GM23338 (cell line): ENCODE measurements at regions not wholly inside any gene's neighbourhood (a gene's known extent, or its start where the extent isn't known, plus 50 kb on each side); places are given as distances from the start of the nearest gene placed in this dataset.

Source experiments
- ATAC-seq: fragments of 200-7000 bp; cut with Tn5 transposase; 3 replicates; pipeline ENCODE4 v1.9.1; 2020
- DNase-seq: peaks from one replicate; pipeline ENCODE4 v3.0.0-alpha.2; 2015; ENCODE audit warnings: low spot score
- H2AFZ ChIP-seq: fragments of 200-600 bp; sonication (generic); 2 replicates; pipeline ENCODE4 v1.8.0; 2016; ENCODE audit warnings: antibody characterized with exemption, mild to moderate bottlenecking, moderate library complexity
- H3F3A ChIP-seq: fragments of 200-600 bp; sonication (generic); replicated peaks from 2 replicates; pipeline ENCODE4 v1.8.0; 2017; ENCODE audit warnings: antibody characterized with exemption, mixed run types, low read depth
- H3K27ac ChIP-seq: fragments of 200-600 bp; sonication (generic); 2 replicates; pipeline ENCODE4 v1.6.1; 2016; ENCODE audit warnings: low read depth
- H3K27me3 ChIP-seq: fragments of 200-600 bp; sonication (generic); 2 replicates; pipeline ENCODE4 v1.8.0; 2016; ENCODE audit warnings: mild to moderate bottlenecking, mixed run types, moderate library complexity; ENCODE audit not compliant: insufficient read depth
- H3K36me3 ChIP-seq: fragments of 200-600 bp; sonication (generic); 2 replicates; pipeline ENCODE4 v1.8.0; 2016; ENCODE audit warnings: mild to moderate bottlenecking; ENCODE audit not compliant: insufficient read depth
- H3K4me1 ChIP-seq: fragments of 200-600 bp; sonication (generic); 2 replicates; pipeline ENCODE4 v1.8.0; 2016; ENCODE audit warnings: mild to moderate bottlenecking, moderate library complexity; ENCODE audit not compliant: insufficient read depth
- H3K4me2 ChIP-seq: fragments of 200-600 bp; sonication (generic); 2 replicates; pipeline ENCODE4 v1.7.1; 2017; ENCODE audit warnings: mixed run types
- H3K4me3 ChIP-seq: fragments of 200-600 bp; sonication (generic); 2 replicates; pipeline ENCODE4 v1.6.1; 2016; ENCODE audit warnings: mixed run types
- H3K79me2 ChIP-seq: fragments of 200-600 bp; sonication (generic); replicated peaks from 2 replicates; pipeline ENCODE4 v1.8.0; 2017; ENCODE audit warnings: mild to moderate bottlenecking; ENCODE audit not compliant: insufficient read depth
- H3K9me2 ChIP-seq: fragments of 200-600 bp; sonication (generic); 2 replicates; pipeline ENCODE4 v1.8.0; 2017; ENCODE audit not compliant: insufficient read depth
- H4K20me1 ChIP-seq: fragments of 200-600 bp; sonication (generic); replicated peaks from 2 replicates; pipeline ENCODE4 v1.8.0; 2017; ENCODE audit warnings: mild to moderate bottlenecking; ENCODE audit not compliant: insufficient read depth
- H3K27ac Mint-ChIP-seq: 2 replicates; pipeline ENCODE4 v1.8.0; 2020; ENCODE audit warnings: inconsistent platforms, mild to moderate bottlenecking, moderate library complexity, mixed read lengths
- H3K27me3 Mint-ChIP-seq: 3 replicates; pipeline ENCODE4 v1.8.0; 2022; ENCODE audit warnings: low read depth, mild to moderate bottlenecking, moderate library complexity, mixed read lengths, inconsistent platforms; ENCODE audit not compliant: insufficient read depth, poor library complexity
- H3K36me3 Mint-ChIP-seq: 3 replicates; pipeline ENCODE4 v1.8.0; 2021; ENCODE audit warnings: low read depth, mild to moderate bottlenecking, inconsistent platforms, moderate library complexity, mixed read lengths
- H3K4me1 Mint-ChIP-seq: 3 replicates; pipeline ENCODE4 v1.8.0; 2020; ENCODE audit warnings: mild to moderate bottlenecking, inconsistent platforms, mixed read lengths
- H3K4me3 Mint-ChIP-seq: 3 replicates; pipeline ENCODE4 v1.8.0; 2021; ENCODE audit warnings: moderate library complexity, mild to moderate bottlenecking, inconsistent platforms, mixed read lengths
- H3K9me3 Mint-ChIP-seq: 3 replicates; pipeline ENCODE4 v1.8.0; 2020; ENCODE audit warnings: moderate library complexity, mild to moderate bottlenecking, inconsistent platforms, mixed read lengths
- CREB1 ChIP-seq: fragments of 250-450 bp; sonication (Bioruptor Pico); IDR thresholded peaks from 2 replicates; pipeline ENCODE4 v1.5.0; 2020; ENCODE audit warnings: low read depth, mild to moderate bottlenecking, moderate library complexity
- ETS1 ChIP-seq: IDR thresholded peaks from 2 replicates; pipeline ENCODE4 v1.6.1; 2016; ENCODE audit warnings: antibody characterized with exemption
- EZH2 ChIP-seq: fragments of 200-600 bp; sonication (generic); IDR thresholded peaks from one replicate; pipeline ENCODE4 v1.8.0; 2017; ENCODE audit warnings: antibody characterized with exemption, mild to moderate bottlenecking, low read depth; ENCODE audit not compliant: unreplicated experiment
- EZH2phosphoT487 ChIP-seq: fragments of 200-600 bp; sonication (generic); IDR thresholded peaks from one replicate; pipeline ENCODE4 v1.8.1; 2018; ENCODE audit warnings: antibody characterized with exemption; ENCODE audit not compliant: unreplicated experiment
- JUNB ChIP-seq: IDR thresholded peaks from one replicate; pipeline ENCODE4 v1.6.1; 2016; ENCODE audit warnings: antibody characterized with exemption; ENCODE audit not compliant: unreplicated experiment
- NANOG ChIP-seq: IDR thresholded peaks from 2 replicates; pipeline ENCODE4 v1.6.1; 2016; ENCODE audit warnings: antibody characterized with exemption, borderline replicate concordance
- REST ChIP-seq: IDR thresholded peaks from one replicate; pipeline ENCODE4 v1.6.1; 2018; ENCODE audit warnings: antibody characterized with exemption; ENCODE audit not compliant: unreplicated experiment
- STAT1 ChIP-seq: IDR thresholded peaks from one replicate; pipeline ENCODE4 v1.6.1; 2016; ENCODE audit warnings: antibody characterized with exemption; ENCODE audit not compliant: unreplicated experiment
- ZNF114 ChIP-seq: fragments of 250-450 bp; sonication (Bioruptor Pico); IDR thresholded peaks from 2 replicates; pipeline ENCODE4 v1.5.0; 2020; ENCODE audit warnings: mild to moderate bottlenecking, moderate library complexity
- ZNF462 ChIP-seq: fragments of 250-450 bp; sonication (Bioruptor Pico); IDR thresholded peaks from 2 replicates; pipeline ENCODE4 v1.5.0; 2020; ENCODE audit warnings: mild to moderate bottlenecking, moderate library complexity

- Histone ChIP-seq H3K27ac (no peak overlapping the region), H3K4me1 (peaks cover 11% of the 10 kb centered on the region), H3K9me2 (no peaks in the 10 kb centered on the region), H3K27me3 (no peaks in the 10 kb centered on the region), H4K20me1 (no peaks in the 10 kb centered on the region), H2AFZ (peak overlapping the region; percentile 96), H3K79me2 (no peaks in the 10 kb centered on the region), H3K4me3 (no peak overlapping the region), H3K4me2 (peak overlapping the region; percentile 14; the same call in 1 of the 2 replicates), H3K36me3 (no peaks in the 10 kb centered on the region), H3F3A (no peaks in the 10 kb centered on the region)
- H3K27me3 Mint-ChIP-seq, result peaks cover 1% of the 10 kb centered on the region
- H3K9me3 Mint-ChIP-seq, result no peaks in the 10 kb centered on the region
- no peak for TF ChIP-seq CREB1 (CRISPR knock-in tag)
- no peak for TF ChIP-seq JUNB
- no peak for TF ChIP-seq REST
- no peak for TF ChIP-seq ZNF462 (CRISPR knock-in tag)
- TF ChIP-seq NANOG, result no peak
- no peak for TF ChIP-seq ETS1
- TF ChIP-seq EZH2, result no peak
- TF ChIP-seq ZNF114 (CRISPR knock-in tag), result no peak
- no peak for TF ChIP-seq EZH2phosphoT487
- no peak for TF ChIP-seq STAT1
- no peaks in the 10 kb centered on the region for H3K36me3 Mint-ChIP-seq
- ATAC-seq (peak; percentile 89), DNase-seq (peak; percentile 56)
- H3K4me1 Mint-ChIP-seq, result peaks cover 9% of the 10 kb centered on the region; the same call in 2 of the 3 replicates
- H3K4me3 Mint-ChIP-seq, result no peak overlapping the region
- no peak overlapping the region for H3K27ac Mint-ChIP-seq
Observed at GRCh38 chr16:79776243-79776847, 175.8 kb upstream of the MAF start.
